Liver (tissue), 8 donors: ENCODE measurements at regions not wholly inside any gene's neighbourhood (a gene's known extent, or its start where the extent isn't known, plus 50 kb on each side); places are given as distances from the start of the nearest gene placed in this dataset.

Experiments used
- DNase-seq: peaks from one replicate; pipeline ENCODE4 v3.0.0-alpha.2; 2017; ENCODE audit warnings: low spot score
- H3K27ac ChIP-seq, 2 donors: one replicate each; pipeline ENCODE4 v1.7.0; 2013; ENCODE audit warnings: inconsistent platforms in 2 of 2, low read length in 2 of 2, control low read depth in 1 of 2, low read depth in 1 of 2, mild to moderate bottlenecking in 1 of 2
- H3K27me3 ChIP-seq, 4 donors: one replicate each; pipeline versions ENCODE4 v1.6.1 to v1.7.0; 2013; ENCODE audit warnings: low read length in 3 of 4, inconsistent platforms in 1 of 4, mild to moderate bottlenecking in 1 of 4, moderate library complexity in 1 of 4; ENCODE audit not compliant: control insufficient read depth in 4 of 4, insufficient read depth in 4 of 4
- H3K36me3 ChIP-seq, 4 donors: one replicate each; pipeline versions ENCODE4 v1.6.1 to v1.7.0; 2013; ENCODE audit warnings: low read length in 3 of 4, mild to moderate bottlenecking in 3 of 4, low read depth in 1 of 4, moderate library complexity in 1 of 4; ENCODE audit not compliant: control insufficient read depth in 4 of 4, insufficient read depth in 3 of 4
- H3K4me1 ChIP-seq, 4 donors: one replicate each; pipeline versions ENCODE4 v1.6.1 to v1.7.0; 2013; ENCODE audit warnings: low read length in 3 of 4, mild to moderate bottlenecking in 3 of 4, moderate library complexity in 1 of 4; ENCODE audit not compliant: control insufficient read depth in 4 of 4, insufficient read depth in 4 of 4
- H3K4me3 ChIP-seq, 3 donors: one replicate each; pipeline versions ENCODE4 v1.6.1 to v1.7.0; 2013; ENCODE audit warnings: low read length in 3 of 3, control low read depth in 1 of 3, low read depth in 1 of 3, mild to moderate bottlenecking in 1 of 3
- H3K9ac ChIP-seq, 2 donors: one replicate each; pipeline ENCODE4 v1.7.0; 2013; ENCODE audit warnings: low read length in 2 of 2, mild to moderate bottlenecking in 2 of 2, moderate library complexity in 2 of 2, control low read depth in 1 of 2, low read depth in 1 of 2
- H3K9me3 ChIP-seq, 4 donors: one replicate each; pipeline versions ENCODE4 v1.6.1 to v1.7.0; 2013; ENCODE audit warnings: low read length in 3 of 4; ENCODE audit not compliant: control insufficient read depth in 4 of 4
- CTCF ChIP-seq: fragments of 150-350 bp; IDR thresholded peaks from 2 replicates; pipeline ENCODE4 v1.5.1; 2017; ENCODE audit warnings: improper control_type of control experiment, low read depth, low read length; ENCODE audit not compliant: missing input control
- EGR1 ChIP-seq, 2 donors: IDR thresholded peaks; 2 replicates each; pipeline ENCODE4 v1.6.1; 2016 to 2018; ENCODE audit warnings: antibody characterized with exemption in 2 of 2, low read depth in 2 of 2
- FOXA1 ChIP-seq: IDR thresholded peaks from 2 replicates; pipeline ENCODE4 v1.6.1; 2016; ENCODE audit warnings: antibody characterized with exemption
- FOXA2 ChIP-seq: IDR thresholded peaks from 2 replicates; pipeline ENCODE4 v1.6.1; 2016; ENCODE audit warnings: antibody characterized with exemption
- GABPA ChIP-seq, 2 donors: IDR thresholded peaks in 1 of 2; conservative IDR thresholded peaks in 1 of 2; 2 replicates each; pipeline ENCODE4 v1.6.1; 2016; ENCODE audit warnings: antibody characterized with exemption in 2 of 2, mild to moderate bottlenecking in 1 of 2, moderate library complexity in 1 of 2
- HNF4A ChIP-seq, 2 donors: conservative IDR thresholded peaks; 2 replicates each; pipeline ENCODE4 v1.6.1; 2016; ENCODE audit warnings: antibody characterized with exemption in 2 of 2, mild to moderate bottlenecking in 2 of 2
- HNF4G ChIP-seq: IDR thresholded peaks from 2 replicates; pipeline ENCODE4 v1.6.1; 2016; ENCODE audit warnings: antibody characterized with exemption
- RAD21 ChIP-seq, 2 donors: IDR thresholded peaks; 2 replicates each; pipeline ENCODE4 v1.6.1; 2016; ENCODE audit warnings: antibody characterized with exemption in 2 of 2, mild to moderate bottlenecking in 2 of 2
- REST ChIP-seq: IDR thresholded peaks from 2 replicates; pipeline ENCODE4 v1.6.1; 2016; ENCODE audit warnings: antibody characterized with exemption, mild to moderate bottlenecking
- RXRA ChIP-seq, 2 donors: IDR thresholded peaks; 2 replicates each; pipeline ENCODE4 v1.6.1; 2017 to 2018; ENCODE audit warnings: antibody characterized with exemption in 2 of 2, mild to moderate bottlenecking in 1 of 2
- SP1 ChIP-seq: IDR thresholded peaks from 2 replicates; pipeline ENCODE4 v1.6.1; 2018; ENCODE audit warnings: antibody characterized with exemption, mild to moderate bottlenecking
- TAF1 ChIP-seq: conservative IDR thresholded peaks from 2 replicates; pipeline ENCODE4 v1.6.1; 2016; ENCODE audit warnings: antibody characterized with exemption, mild to moderate bottlenecking
- YY1 ChIP-seq: IDR thresholded peaks from 2 replicates; pipeline ENCODE4 v1.6.1; 2016; ENCODE audit warnings: antibody characterized with exemption, mild to moderate bottlenecking
- WGBS: extraction: QIAGEN DNeasy Blood & Tissue Kit; methylation state at CpG from one replicate; pipeline ENCODE4 v1.1.7; 2013; 5-methylcytosine and 5-hydroxymethylcytosine counted together
- donor health status: healthy.
- donor health status: healthy.
- donor health status: healthy.
- donor health status: healthy.
- donor health status: healthy.

GRCh38 chr14:27077710-27078109 is 479.9 kb upstream of the NOVA1 start (continued):
- TF ChIP-seq REST, result no peak

- DNase-seq, result no peak
- H3K9me3 ChIP-seq, result no peaks in the 10 kb centered on the region
- no peak for TF ChIP-seq REST
- no peak for TF ChIP-seq YY1
- no peak for TF ChIP-seq TAF1
- TF ChIP-seq RAD21 (IDR thresholded peaks at IDR 0.05), result no peak
- TF ChIP-seq GABPA (IDR thresholded peaks at IDR 0.05 in 1 of 2, conservative IDR thresholded peaks at IDR 0.05 in 1 of 2), result no peak
- no peak for TF ChIP-seq FOXA2
- no peak for TF ChIP-seq SP1
- TF ChIP-seq HNF4A (conservative IDR thresholded peaks at IDR 0.05), result no peak
- no peak for TF ChIP-seq RXRA (IDR thresholded peaks at IDR 0.05)
- no peak overlapping the region for H3K27ac ChIP-seq
- WGBS, result 69% methylated on average over 4 of the region's 4 CpGs
- no peaks in the 10 kb centered on the region for H3K4me1 ChIP-seq
- H3K9ac ChIP-seq, result no peak overlapping the region
- no peaks in the 10 kb centered on the region for H3K36me3 ChIP-seq
- H3K4me3 ChIP-seq, result no peak overlapping the region
- H3K27me3 ChIP-seq, result no peaks in the 10 kb centered on the region
Observed at GRCh38 chr14:27078191-27078590, 480.4 kb upstream of the NOVA1 start.

- no peak overlapping the region for H3K27ac ChIP-seq
- H3K9ac ChIP-seq, result no peak overlapping the region
- H3K9me3 ChIP-seq, result no peaks in the 10 kb centered on the region
- no peak overlapping the region for H3K4me3 ChIP-seq
- no peaks in the 10 kb centered on the region for H3K36me3 ChIP-seq
- no peaks in the 10 kb centered on the region for H3K4me1 ChIP-seq
- WGBS, result 68% methylated on average over 1 of the region's 1 CpG
- no peak for DNase-seq
- no peaks in the 10 kb centered on the region for H3K27me3 ChIP-seq
- TF ChIP-seq TAF1 (no peak), EGR1 (IDR thresholded peaks at IDR 0.05; ENCODE audit: low read depth in 2 of 2) (no peak), CTCF (no peak), FOXA1 (no peak), SP1 (no peak), HNF4G (no peak), FOXA2 (no peak), YY1 (no peak)
Observed at GRCh38 chr14:27079716-27080115, 481.9 kb upstream of the NOVA1 start.
